Endothelial cell of umbilical vein (primary cell): ENCODE measurements at regions not wholly inside any gene's neighbourhood (a gene's known extent, or its start where the extent isn't known, plus 50 kb on each side); places are given as distances from the start of the nearest gene placed in this dataset.

ENCODE experiments used
- BruUV-seq: library from RNA; stranded (reverse); fragments of 400-500 nt; replicated peaks from 2 replicates; lab custom pipeline; 2021; lab: Mats Ljungman, UMichigan
- CTCF ChIA-PET: fragments of 300-600, 350-600 bp; sonication (Branson Sonifier 250); formaldehyde crosslinking; loops from one replicate; lab custom pipeline; 2021; ENCODE audit warnings: antibody characterized with exemption, inconsistent platforms; lab: Charles Lee
- POLR2A ChIA-PET: fragments of 300-600, 350-600 bp; sonication (Branson Sonifier 250); formaldehyde crosslinking; loops from one replicate; lab custom pipeline; 2021; ENCODE audit warnings: antibody characterized with exemption, inconsistent platforms; lab: Charles Lee
- DNase-seq: peaks from one replicate; pipeline ENCODE4 v3.0.0-alpha.2; 2011; ENCODE audit warnings: low read depth, low spot score
- FAIRE-seq: peaks from 2 replicates; lab custom pipeline; 2011; peaks lifted over from hg19 to GRCh38; lab: Jason Lieb, UNC
- H2AFZ ChIP-seq: 2 replicates; pipeline ENCODE4 v1.6.0; 2012; ENCODE audit warnings: low read depth, low read length, control low read depth, inconsistent platforms
- H3K27ac ChIP-seq: 2 replicates; pipeline ENCODE4 v1.5.1; 2011; ENCODE audit warnings: low read depth, mild to moderate bottlenecking, control low read depth, low read length, moderate library complexity; ENCODE audit not compliant: insufficient read depth
- H3K27me3 ChIP-seq, 2 experiments: 2 replicates each; pipeline versions ENCODE4 v1.6.0 to v1.6.1; 2011; ENCODE audit warnings: low read length in 2 of 2, mixed read lengths in 1 of 2; ENCODE audit not compliant: control insufficient read depth in 2 of 2, insufficient read depth in 2 of 2
- H3K36me3 ChIP-seq, 2 experiments: 2 replicates in 1 of 2; 3 replicates in 1 of 2; pipeline ENCODE4 v1.5.1; 2011; ENCODE audit warnings: low read length in 2 of 2, mild to moderate bottlenecking in 1 of 2, moderate library complexity in 1 of 2; ENCODE audit not compliant: control insufficient read depth in 2 of 2, insufficient read depth in 2 of 2; ENCODE audit errors: extremely low read depth in 1 of 2
- H3K4me1 ChIP-seq: 3 replicates; pipeline ENCODE4 v1.5.1; 2011; ENCODE audit warnings: mild to moderate bottlenecking, low read length; ENCODE audit not compliant: control insufficient read depth, insufficient read depth; ENCODE audit errors: extremely low read depth
- H3K4me2 ChIP-seq: 2 replicates; pipeline ENCODE4 v1.6.1; 2011; ENCODE audit warnings: low read length, control low read depth, mixed read lengths; ENCODE audit not compliant: insufficient read depth
- H3K4me3 ChIP-seq, 3 experiments: fragments of 200-600 bp in 1 of 3; sonication (generic), shearing (Covaris generic) in 1 of 3; replicated peaks in 1 of 3; 2 replicates each; pipeline ENCODE4 v1.5.1; 2011 to 2016; ENCODE audit warnings: control low read depth in 3 of 3, low read length in 3 of 3, mild to moderate bottlenecking in 2 of 3, inconsistent platforms in 1 of 3, low read depth in 1 of 3, moderate library complexity in 1 of 3; ENCODE audit not compliant: insufficient read depth in 1 of 3
- H3K79me2 ChIP-seq: 2 replicates; pipeline ENCODE4 v1.6.0; 2012; ENCODE audit warnings: low read length, inconsistent platforms; ENCODE audit not compliant: control insufficient read depth, insufficient read depth
- H3K9ac ChIP-seq: replicated peaks from 2 replicates; pipeline ENCODE3; 2011; ENCODE audit warnings: low read length, control low read depth; ENCODE audit not compliant: insufficient read depth; ENCODE audit errors: extremely low read depth
- H3K9me1 ChIP-seq: replicated peaks from 3 replicates; pipeline ENCODE4 v1.6.0; 2011; ENCODE audit warnings: mild to moderate bottlenecking, low read length; ENCODE audit not compliant: control insufficient read depth, insufficient read depth; ENCODE audit errors: extremely low read depth
- H3K9me3 ChIP-seq: replicated peaks from 2 replicates; pipeline ENCODE4 v1.5.1; 2012; ENCODE audit warnings: low read length, inconsistent platforms; ENCODE audit not compliant: control insufficient read depth, insufficient read depth
- H4K20me1 ChIP-seq: replicated peaks from 2 replicates; pipeline ENCODE3; 2011; ENCODE audit warnings: mild to moderate bottlenecking, low read length; ENCODE audit not compliant: control insufficient read depth, insufficient read depth; ENCODE audit errors: extremely low read depth
- CTCF ChIP-seq, 2 donors: IDR thresholded peaks; 1 replicate in 1 of 2; 2 replicates in 1 of 2; pipeline ENCODE4 v1.5.1; 2011; ENCODE audit warnings: low read length in 2 of 2, mild to moderate bottlenecking in 2 of 2, moderate library complexity in 2 of 2, control low read depth in 1 of 2, inconsistent platforms in 1 of 2, low read depth in 1 of 2; ENCODE audit not compliant: insufficient read depth in 1 of 2; ENCODE audit errors: extremely low read depth in 1 of 2
- GATA2 ChIP-seq: IDR thresholded peaks from 2 replicates; pipeline ENCODE4 v1.7.0; 2011; ENCODE audit warnings: low read depth, mild to moderate bottlenecking, moderate library complexity, mixed read lengths, low read length; ENCODE audit not compliant: insufficient read length, insufficient read depth
- JUN ChIP-seq: IDR thresholded peaks from 2 replicates; pipeline ENCODE4 v1.6.1; 2011; ENCODE audit warnings: borderline replicate concordance, low read depth; ENCODE audit not compliant: insufficient read length, insufficient read depth
- MAX ChIP-seq: IDR thresholded peaks from 2 replicates; pipeline ENCODE4 v1.6.1; 2011; ENCODE audit not compliant: insufficient read depth, insufficient read length
- MYC ChIP-seq: IDR thresholded peaks from one replicate; pipeline ENCODE4 v1.6.1; 2011; ENCODE audit warnings: mild to moderate bottlenecking, low read depth, low read length
- POLR2A ChIP-seq: IDR thresholded peaks from 2 replicates; pipeline ENCODE4 v1.6.1; 2012; ENCODE audit warnings: low read depth, mild to moderate bottlenecking, control low read depth, low read length
- POLR2AphosphoS5 ChIP-seq: IDR thresholded peaks from 2 replicates; pipeline ENCODE4 v1.6.1; 2012; ENCODE audit warnings: low read depth, mild to moderate bottlenecking, control low read depth, low read length, moderate library complexity; ENCODE audit not compliant: insufficient read depth
- dilution Hi-C: fragments of 300-500 bp; cut with MboI; formaldehyde crosslinking; loops from one replicate; pipeline ENCODE4 v1.15.0; 2019; ENCODE audit warnings: low sequenced_read_pairs; ENCODE audit not compliant: extremely low pct_ligation_motif_present
- intact Hi-C: fragments of 100-400 bp; cut with micrococcal nuclease; formaldehyde crosslinking; loops from one replicate; pipeline ENCODE4 v1.10.0; 2022

- no TSS peak for BruUV-seq
- H3K9ac ChIP-seq: no peak overlapping the region
- no peak overlapping the region for H3K4me2 ChIP-seq
- no peaks in the 10 kb centered on the region for H3K79me2 ChIP-seq
- H3K4me1 ChIP-seq: no peaks in the 10 kb centered on the region
- intact Hi-C loops (no loop called here), dilution Hi-C loops (no loop called here)
- H3K9me1 ChIP-seq: no peaks in the 10 kb centered on the region
- no peaks in the 10 kb centered on the region for H4K20me1 ChIP-seq
- TF ChIP-seq POLR2A: no peak
- TF ChIP-seq JUN: no peak
- TF ChIP-seq MYC: no peak
- TF ChIP-seq GATA2: no peak
- TF ChIP-seq CTCF (IDR thresholded peaks at IDR 0.05; ENCODE audit: extremely low read depth in 1 of 2, insufficient read depth in 1 of 2, low read depth in 1 of 2, low read length in 2 of 2): no peak
- TF ChIP-seq MAX: no peak
- no peak for TF ChIP-seq POLR2AphosphoS5
- no peaks in the 10 kb centered on the region for H3K36me3 ChIP-seq
- ChIA-PET POLR2A (no interaction called here), CTCF (interaction anchor here (1.0 kb wide), 1 partner anchor 13 kb away, joined by 3 read pairs; no protein-coding TSS in a partner anchor)
- H3K27me3 ChIP-seq: peaks cover 0 to 2% of the 10 kb centered on the region in 2 experiments
- no peak overlapping the region for H3K4me3 ChIP-seq
- no peak overlapping the region for H3K27ac ChIP-seq
- no peak for FAIRE-seq
- no peak overlapping the region for H2AFZ ChIP-seq
- no peaks in the 10 kb centered on the region for H3K9me3 ChIP-seq
- no peak for DNase-seq
Measured at GRCh38 chr14:66432334-66432733, 53.8 kb upstream of the CCDC196 start.
